Tibial nerve (tissue), 4 donors: ENCODE measurements at regions not wholly inside any gene's neighbourhood (a gene's known extent, or its start where the extent isn't known, plus 50 kb on each side); places are given as distances from the start of the nearest gene placed in this dataset.

Source experiments
- DNase-seq, 2 donors: peaks; one replicate each; pipeline ENCODE4 v3.0.0-alpha.2; 2019; ENCODE audit warnings: low spot score in 2 of 2
- H3K27ac ChIP-seq, 4 donors: fragments of 200-600 bp; sonication (generic) in 3 of 4; one replicate each; pipeline ENCODE4 v1.5.1; 2017 to 2019; ENCODE audit warnings: mild to moderate bottlenecking in 1 of 4
- H3K27me3 ChIP-seq, 2 donors: fragments of 200-600 bp; sonication (generic) in 1 of 2; one replicate each; pipeline versions ENCODE4 v1.5.1 to v1.6.0; 2017 to 2019
- H3K36me3 ChIP-seq, 3 donors: fragments of 200-600 bp; sonication (generic); one replicate each; pipeline ENCODE4 v1.5.1; 2018 to 2019
- H3K4me1 ChIP-seq, 4 donors: fragments of 200-600 bp; sonication (generic) in 3 of 4; one replicate each; pipeline ENCODE4 v1.5.1; 2017 to 2019
- H3K4me3 ChIP-seq, 4 donors: fragments of 200-600 bp; sonication (generic) in 3 of 4; one replicate each; pipeline ENCODE4 v1.5.1; 2017 to 2019; ENCODE audit warnings: mild to moderate bottlenecking in 1 of 4, moderate library complexity in 1 of 4
- H3K9me3 ChIP-seq, 4 donors: fragments of 200-600 bp; sonication (generic) in 3 of 4; one replicate each; pipeline ENCODE4 v1.5.1; 2017 to 2019
- EP300 ChIP-seq, 2 donors: sonication (generic); formaldehyde crosslinking; IDR thresholded peaks; one replicate each; pipeline ENCODE4 v1.6.1; 2017; ENCODE audit warnings: antibody characterized with exemption in 2 of 2, mild to moderate bottlenecking in 1 of 2
- POLR2A ChIP-seq, 2 donors: fragments of 450-650 bp; IDR thresholded peaks; one replicate each; pipeline ENCODE4 v1.6.1; 2017; ENCODE audit warnings: antibody characterized with exemption in 2 of 2, mild to moderate bottlenecking in 2 of 2, moderate library complexity in 2 of 2
- WGBS, 2 donors: methylation state at CpG; one replicate each; pipeline ENCODE4 v1.1.5; 2018; 5-methylcytosine and 5-hydroxymethylcytosine counted together
- TF ChIP-seq, protein P1 (sequence below), 5 experiments: fragments of 200-600 bp in 3 of 5; fragments of 450-650 bp in 2 of 5; sonication (generic) in 3 of 5; IDR thresholded peaks; one replicate each; pipeline ENCODE4 v1.5.1; 2016 to 2019; ENCODE audit warnings: antibody characterized with exemption in 5 of 5, mild to moderate bottlenecking in 3 of 5, moderate library complexity in 2 of 5

GRCh38 chr2:223117533-223117932, 65.5 kb downstream of the KCNE4 start:
- H3K4me3 ChIP-seq: no peak overlapping the region
- DNase-seq: no peak
- WGBS, 2 donors: 71 to 75% methylated on average over 4 of the region's 4 CpGs
- TF ChIP-seq POLR2A (IDR thresholded peaks at IDR 0.05) (no peak), EP300 (IDR thresholded peaks at IDR 0.05) (no peak)
- TF ChIP-seq, protein P1, sequence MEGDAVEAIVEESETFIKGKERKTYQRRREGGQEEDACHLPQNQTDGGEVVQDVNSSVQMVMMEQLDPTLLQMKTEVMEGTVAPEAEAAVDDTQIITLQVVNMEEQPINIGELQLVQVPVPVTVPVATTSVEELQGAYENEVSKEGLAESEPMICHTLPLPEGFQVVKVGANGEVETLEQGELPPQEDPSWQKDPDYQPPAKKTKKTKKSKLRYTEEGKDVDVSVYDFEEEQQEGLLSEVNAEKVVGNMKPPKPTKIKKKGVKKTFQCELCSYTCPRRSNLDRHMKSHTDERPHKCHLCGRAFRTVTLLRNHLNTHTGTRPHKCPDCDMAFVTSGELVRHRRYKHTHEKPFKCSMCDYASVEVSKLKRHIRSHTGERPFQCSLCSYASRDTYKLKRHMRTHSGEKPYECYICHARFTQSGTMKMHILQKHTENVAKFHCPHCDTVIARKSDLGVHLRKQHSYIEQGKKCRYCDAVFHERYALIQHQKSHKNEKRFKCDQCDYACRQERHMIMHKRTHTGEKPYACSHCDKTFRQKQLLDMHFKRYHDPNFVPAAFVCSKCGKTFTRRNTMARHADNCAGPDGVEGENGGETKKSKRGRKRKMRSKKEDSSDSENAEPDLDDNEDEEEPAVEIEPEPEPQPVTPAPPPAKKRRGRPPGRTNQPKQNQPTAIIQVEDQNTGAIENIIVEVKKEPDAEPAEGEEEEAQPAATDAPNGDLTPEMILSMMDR (IDR thresholded peaks at IDR 0.05): no peak
- H3K36me3 ChIP-seq: no peaks in the 10 kb centered on the region
- H3K27me3 ChIP-seq: no peaks in the 10 kb centered on the region
- H3K27ac ChIP-seq: no peak overlapping the region
- H3K4me1 ChIP-seq: no peaks in the 10 kb centered on the region
- H3K9me3 ChIP-seq: no peaks in the 10 kb centered on the region

GRCh38 chr2:223121283-223121682, 69.3 kb downstream of the KCNE4 start:
- Histone ChIP-seq H3K27me3 (no peaks in the 10 kb centered on the region), H3K4me1 (peaks cover 0 to 10% (median 0%) of the 10 kb centered on the region in 4 donors), H3K36me3 (no peaks in the 10 kb centered on the region), H3K27ac (no peak overlapping the region), H3K9me3 (no peaks in the 10 kb centered on the region), H3K4me3 (no peak overlapping the region)
- TF ChIP-seq EP300 (IDR thresholded peaks at IDR 0.05): no peak
- TF ChIP-seq, protein P1 (IDR thresholded peaks at IDR 0.05): no peak
- WGBS, 2 donors: 88 to 96% methylated on average over 1 of the region's 1 CpG
- DNase-seq: no peak

GRCh38 chr2:223122781-223123180, 70.8 kb downstream of the KCNE4 start:
- Histone ChIP-seq H3K4me3 (no peak overlapping the region), H3K27me3 (no peaks in the 10 kb centered on the region), H3K4me1 (peaks cover 0 to 10% (median 0%) of the 10 kb centered on the region in 4 donors), H3K27ac (no peak overlapping the region), H3K36me3 (no peaks in the 10 kb centered on the region), H3K9me3 (no peaks in the 10 kb centered on the region)
- no peak for DNase-seq
- WGBS, 2 donors: 39 to 44% methylated on average over 4 of the region's 4 CpGs
- TF ChIP-seq EP300 (IDR thresholded peaks at IDR 0.05) (peak in 1 of 2 donors; percentile 23), POLR2A (IDR thresholded peaks at IDR 0.05) (no peak)
- TF ChIP-seq, protein P1 (IDR thresholded peaks at IDR 0.05): no peak

- TF ChIP-seq POLR2A (IDR thresholded peaks at IDR 0.05) (no peak), EP300 (IDR thresholded peaks at IDR 0.05) (peak in 1 of 2 donors; percentile 52)
- TF ChIP-seq, protein P1 (IDR thresholded peaks at IDR 0.05): no peak
- 51 to 54% methylated on average over 6 of the region's 6 CpGs for WGBS, 2 donors
- Histone ChIP-seq H3K4me3 (no peak overlapping the region), H3K36me3 (no peaks in the 10 kb centered on the region), H3K27me3 (no peaks in the 10 kb centered on the region), H3K9me3 (no peaks in the 10 kb centered on the region), H3K4me1 (peaks cover 0 to 10% (median 0%) of the 10 kb centered on the region in 4 donors), H3K27ac (peak overlapping the region in 1 of 4 donors; percentile 44)
- DNase-seq: peak in 1 of 2 donors; percentile 27
Measured at GRCh38 chr2:223123855-223124610, 72.0 kb downstream of the KCNE4 start.

DNA sequence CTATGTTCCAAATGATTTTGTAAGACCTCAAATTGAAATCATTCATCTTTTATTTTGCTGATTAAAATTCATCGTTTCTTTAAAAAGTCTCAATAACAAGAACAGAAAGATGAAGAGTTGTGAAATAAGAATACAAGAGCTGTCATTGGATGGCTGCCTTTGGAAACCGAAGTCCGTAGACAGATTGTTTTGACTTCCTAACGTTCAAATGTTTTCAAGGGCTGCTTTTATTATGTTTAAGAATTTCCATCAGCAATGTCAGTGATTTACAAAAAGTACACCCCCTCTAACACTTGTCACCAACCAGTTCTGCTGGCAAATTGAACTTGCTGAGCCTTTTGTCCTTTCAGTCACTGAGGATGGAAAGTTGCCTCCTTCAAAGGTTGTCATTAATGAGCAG, 89.6 kb downstream of the KCNE4 start:
- 56 to 65% methylated on average over 4 of the region's 4 CpGs for WGBS, 2 donors
- Histone ChIP-seq H3K27ac (no peak overlapping the region), H3K36me3 (no peaks in the 10 kb centered on the region), H3K4me3 (no peak overlapping the region), H3K9me3 (no peaks in the 10 kb centered on the region), H3K27me3 (no peaks in the 10 kb centered on the region), H3K4me1 (no peaks in the 10 kb centered on the region)
- TF ChIP-seq, protein P1 (IDR thresholded peaks at IDR 0.05): no peak
- TF ChIP-seq POLR2A (IDR thresholded peaks at IDR 0.05) (no peak), EP300 (IDR thresholded peaks at IDR 0.05) (no peak)
- no peak for DNase-seq
